GM04504 (cell line): ENCODE measurements at regions not wholly inside any gene's neighbourhood (a gene's known extent, or its start where the extent isn't known, plus 50 kb on each side); places are given as distances from the start of the nearest gene placed in this dataset.
"Not testable (repeated sequence)": the region's sequence is repeated elsewhere in the genome, so short reads cannot be mapped to it uniquely, and the experiment has no call there.

Experiments used
- DNase-seq: peaks from one replicate; pipeline ENCODE4 v3.0.0-alpha.2; 2012; ENCODE audit warnings: low read depth

DNA sequence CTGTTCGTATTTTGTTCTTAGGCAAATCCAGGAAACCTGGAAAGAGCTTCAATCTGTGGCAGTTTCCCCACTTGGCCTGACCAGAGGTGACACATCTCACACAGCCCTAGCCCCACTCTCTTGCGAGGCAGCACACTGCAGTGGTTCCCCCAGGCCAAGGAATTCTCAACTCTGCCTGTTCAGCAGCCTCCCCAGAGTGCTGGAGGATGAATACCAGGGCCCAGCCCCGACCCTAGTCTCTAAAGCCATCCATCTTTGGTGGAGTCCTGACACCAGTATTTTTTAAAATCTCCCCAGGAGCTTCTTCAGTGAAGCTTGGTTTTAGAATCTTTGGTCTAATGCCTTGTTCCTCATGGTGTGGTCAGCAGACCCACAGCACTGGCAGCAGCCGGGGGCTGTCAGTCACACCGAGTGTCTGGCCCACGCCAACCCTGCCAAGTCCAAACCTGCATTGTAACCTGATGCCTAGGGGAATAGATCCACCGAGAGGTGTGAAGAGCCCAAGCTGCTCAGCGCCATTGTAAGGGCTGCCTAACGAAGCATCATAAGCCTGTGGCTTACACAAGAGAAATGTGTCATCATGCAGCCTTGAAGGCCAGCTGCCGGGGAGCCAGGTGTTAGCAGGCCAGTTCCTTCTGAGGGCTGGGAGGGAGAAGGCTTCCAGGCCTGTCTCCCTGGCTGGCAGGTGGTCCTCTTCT lies 428.7 kb upstream of the ID2 start:
- no peak for DNase-seq

- no peak for DNase-seq
These were observed 428.1 kb upstream of the ID2 start for GRCh38 chr2:8253781-8254180.

GRCh38 chr2:8254214-8254613 lies 427.6 kb upstream of the ID2 start:
- not testable (repeated sequence) for DNase-seq

DNA sequence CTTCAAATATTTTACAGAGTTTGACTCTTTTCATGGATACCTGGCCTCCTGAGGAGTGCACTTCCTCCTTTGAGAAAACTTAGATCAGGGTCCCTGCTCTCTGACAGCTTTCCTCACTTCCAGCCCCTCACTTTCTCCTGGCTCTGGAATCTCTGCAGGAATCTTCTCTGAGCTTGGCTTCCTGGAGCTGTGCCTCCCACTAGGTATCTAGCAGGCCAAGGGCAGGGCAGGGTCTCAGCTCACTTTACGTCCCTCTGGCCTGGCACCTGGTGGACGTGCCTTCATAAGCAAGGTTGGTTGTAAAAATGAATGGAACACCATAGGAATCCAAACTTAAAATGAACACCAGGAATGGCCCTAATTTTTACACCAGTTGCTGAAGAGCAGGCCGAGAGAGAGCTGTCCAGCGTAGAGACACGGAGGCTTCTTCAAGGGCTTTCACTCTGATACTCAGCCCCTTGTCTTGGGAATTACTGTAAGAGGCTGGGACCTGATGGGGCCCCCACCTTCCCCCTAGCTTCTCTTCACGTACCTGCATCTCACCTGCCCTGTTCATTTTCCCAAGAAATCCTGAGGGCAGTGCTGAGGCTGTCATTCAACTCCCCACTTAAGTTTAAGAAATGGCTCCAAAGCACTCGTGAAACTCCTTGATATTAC lies 426.9 kb upstream of the ID2 start:
- DNase-seq, result no peak

DNA sequence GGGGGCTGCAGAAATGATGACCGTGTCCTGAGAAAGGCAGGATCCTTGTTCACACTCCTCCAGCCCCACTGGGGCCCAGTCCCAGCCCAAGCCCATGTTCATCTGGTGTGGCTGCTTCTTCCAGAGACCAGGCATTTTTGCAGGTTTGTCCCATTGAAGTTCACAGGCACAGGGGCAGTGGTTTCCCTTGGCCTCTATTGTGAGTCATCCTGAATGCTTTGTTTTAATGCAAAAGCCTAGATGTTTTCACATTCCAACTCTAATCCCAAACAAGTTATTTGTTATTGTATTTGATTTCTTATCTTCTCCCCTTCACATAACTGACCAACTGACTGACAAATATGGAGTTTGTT lies 426.4 kb upstream of the ID2 start:
- no peak for DNase-seq

GRCh38 chr2:8256905-8257304 lies 425.0 kb upstream of the ID2 start:
- DNase-seq, result no peak

DNA sequence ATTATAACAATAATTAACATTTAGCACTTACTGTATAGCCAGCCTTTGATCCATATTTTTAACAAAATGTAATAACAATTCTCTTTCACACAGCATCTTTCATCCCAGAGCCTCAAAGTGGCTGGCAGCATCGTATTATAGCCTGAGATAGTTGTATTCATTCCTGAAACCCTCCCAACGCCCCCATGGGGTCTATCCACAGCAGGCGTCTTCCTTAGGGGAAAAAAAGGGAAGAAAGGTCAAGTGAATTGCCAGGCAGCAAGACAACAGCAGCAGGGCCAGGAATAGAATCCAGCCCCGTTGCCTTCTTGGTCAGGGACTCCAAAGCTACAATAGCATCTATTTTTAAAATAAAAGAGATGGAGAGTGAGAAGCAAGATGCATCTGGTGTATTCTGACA lies 424.4 kb upstream of the ID2 start:
- no peak for DNase-seq

- DNase-seq, result no peak
These were observed 423.4 kb upstream of the ID2 start for GRCh38 chr2:8258406-8258805.

DNA sequence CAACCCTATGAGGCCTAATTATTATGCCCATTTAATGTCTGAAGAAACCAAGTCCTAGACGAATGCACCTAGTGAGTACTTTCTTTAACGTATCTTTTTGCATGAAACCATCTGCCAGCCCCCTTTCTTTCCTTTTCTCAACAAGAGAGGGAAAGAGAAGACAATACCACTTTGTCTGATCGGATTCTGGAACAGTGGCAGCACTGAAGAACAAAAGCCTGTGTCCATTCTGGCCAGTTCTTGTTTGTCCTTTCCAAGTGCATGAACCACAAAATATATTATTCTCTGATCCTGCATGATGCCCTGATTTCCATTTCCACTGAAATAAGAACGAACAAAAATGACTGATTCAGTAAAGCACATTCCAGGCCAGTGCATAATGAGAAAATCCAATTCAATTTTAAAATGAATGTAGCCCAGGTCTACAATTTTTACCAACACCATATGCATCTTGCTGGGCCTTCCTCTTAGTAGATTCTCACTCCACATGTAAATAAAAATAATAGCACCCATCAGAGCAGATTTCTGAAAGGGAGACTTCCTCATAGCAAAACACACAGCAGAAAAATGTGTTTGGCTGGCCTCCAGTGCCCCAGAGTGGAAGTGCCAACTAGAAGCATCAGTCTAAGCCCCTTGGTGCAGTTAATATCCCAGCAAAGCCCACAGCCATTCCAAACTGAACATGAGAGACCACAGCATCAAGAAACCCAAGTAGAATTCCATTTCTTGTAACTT lies 422.6 kb upstream of the ID2 start:
- no peak for DNase-seq

- no peak for DNase-seq
These were observed 422.0 kb upstream of the ID2 start for GRCh38 chr2:8259841-8260178.

GRCh38 chr2:8260213-8260612 lies 421.6 kb upstream of the ID2 start:
- DNase-seq, result no peak

- no peak for DNase-seq
These were observed 418.0 kb upstream of the ID2 start for GRCh38 chr2:8263901-8264300.

- DNase-seq, result no peak
These were observed 416.9 kb upstream of the ID2 start for GRCh38 chr2:8264981-8265380.

DNA sequence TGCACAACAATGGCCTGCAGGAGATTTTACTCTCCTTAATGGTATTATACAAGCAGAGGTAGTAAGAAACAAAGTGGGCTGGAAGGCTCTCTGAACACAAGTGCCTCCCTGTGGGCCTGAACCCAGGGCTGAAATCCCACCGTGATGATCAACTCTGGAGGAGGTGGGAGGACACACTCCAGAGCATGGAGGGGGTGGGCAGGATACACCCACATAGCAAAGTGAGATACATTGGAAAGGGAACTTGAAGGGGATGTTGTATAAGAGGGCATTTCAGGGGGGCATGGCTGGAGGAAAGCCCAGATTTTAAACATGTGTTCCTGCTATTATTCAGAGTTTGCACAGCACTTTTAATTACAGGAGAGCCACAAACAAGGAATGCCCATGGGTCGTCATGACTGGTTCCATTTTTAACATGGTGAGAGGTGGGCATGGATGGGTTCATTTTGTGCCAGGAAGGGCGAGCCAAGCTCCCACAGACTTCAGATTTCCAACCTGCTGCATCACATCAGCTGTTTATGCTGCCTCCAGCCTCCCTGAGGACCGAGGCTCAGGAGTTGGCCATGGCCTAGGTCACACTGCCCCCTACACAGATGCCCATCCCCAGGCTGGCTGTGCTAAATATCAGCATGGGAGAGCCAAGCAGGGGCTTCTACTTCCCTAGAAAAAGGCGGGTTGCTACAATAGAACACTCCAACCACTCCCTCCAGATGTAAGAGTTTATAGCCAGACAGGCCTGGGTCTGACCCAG lies 416.2 kb upstream of the ID2 start:
- DNase-seq, result no peak

DNA sequence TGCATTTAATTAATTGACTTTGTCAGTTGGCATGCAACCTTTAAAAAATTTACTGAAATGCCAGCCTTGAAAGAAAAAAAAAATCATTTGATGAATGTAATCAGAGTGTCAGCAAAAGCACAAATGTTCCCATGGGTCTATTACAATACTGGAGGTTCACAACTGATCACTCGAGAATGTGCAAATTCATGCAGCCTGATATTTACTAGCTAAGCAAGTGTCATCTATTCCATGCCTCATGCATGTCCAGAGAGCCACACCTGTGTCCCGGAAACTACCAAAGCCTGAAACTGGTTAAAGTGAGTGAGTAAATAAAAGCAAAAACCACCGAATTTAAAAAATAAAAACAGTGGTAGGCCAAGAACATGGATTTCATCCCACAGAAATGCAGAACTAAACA lies 415.3 kb upstream of the ID2 start:
- no peak for DNase-seq

- DNase-seq, result no peak
These were observed 414.8 kb upstream of the ID2 start for GRCh38 chr2:8267048-8267447.

GRCh38 chr2:8267721-8268120 lies 414.1 kb upstream of the ID2 start:
- no peak for DNase-seq

DNA sequence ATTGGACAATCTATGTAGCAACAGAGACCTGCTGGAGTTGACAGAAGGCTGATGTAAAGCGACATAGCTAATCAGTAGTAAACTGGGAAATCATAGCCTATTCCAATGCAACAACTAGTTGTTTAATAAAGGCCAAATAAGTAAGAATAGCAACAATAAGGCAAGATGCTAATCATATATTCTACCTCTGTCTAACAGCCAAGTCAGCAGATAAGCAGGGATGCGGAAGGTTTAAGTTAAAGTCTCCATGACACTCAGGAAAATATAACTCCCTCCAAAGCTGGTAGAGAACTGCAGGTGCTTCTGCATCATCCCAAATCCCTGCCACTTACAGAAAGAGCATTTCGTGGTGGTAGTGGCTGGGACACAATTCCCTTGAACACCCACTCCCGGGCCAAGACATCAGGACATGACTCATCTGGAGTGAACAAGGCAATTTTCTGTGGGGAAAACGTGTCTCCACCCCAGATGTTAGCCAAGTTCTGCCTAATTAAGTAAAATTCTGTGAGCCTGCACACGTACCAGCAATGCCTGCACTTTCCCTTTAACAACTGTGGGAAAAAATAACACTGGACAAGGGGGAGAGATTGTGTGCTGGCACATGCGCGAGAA lies 413.6 kb upstream of the ID2 start:
- peak; percentile 17 for DNase-seq

DNA sequence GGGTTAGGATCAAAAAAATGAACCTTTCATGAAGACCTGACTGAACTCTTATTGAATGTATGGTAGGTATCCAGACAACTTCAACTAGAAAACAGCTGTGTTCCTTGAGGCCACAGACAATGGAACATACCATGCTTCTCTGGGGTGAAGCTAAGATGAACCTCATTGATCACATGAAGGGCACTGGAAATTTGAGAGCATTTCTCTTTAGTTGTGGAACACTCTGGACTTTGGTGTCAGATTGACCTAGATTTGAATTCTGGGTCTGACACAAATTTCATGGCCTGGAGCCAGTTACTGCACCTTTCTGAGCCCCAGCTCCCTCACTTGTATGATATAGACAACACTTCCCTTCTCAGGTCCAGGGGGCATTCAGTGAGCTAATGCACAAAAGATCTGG lies 411.2 kb upstream of the ID2 start:
- DNase-seq, result no peak

DNA sequence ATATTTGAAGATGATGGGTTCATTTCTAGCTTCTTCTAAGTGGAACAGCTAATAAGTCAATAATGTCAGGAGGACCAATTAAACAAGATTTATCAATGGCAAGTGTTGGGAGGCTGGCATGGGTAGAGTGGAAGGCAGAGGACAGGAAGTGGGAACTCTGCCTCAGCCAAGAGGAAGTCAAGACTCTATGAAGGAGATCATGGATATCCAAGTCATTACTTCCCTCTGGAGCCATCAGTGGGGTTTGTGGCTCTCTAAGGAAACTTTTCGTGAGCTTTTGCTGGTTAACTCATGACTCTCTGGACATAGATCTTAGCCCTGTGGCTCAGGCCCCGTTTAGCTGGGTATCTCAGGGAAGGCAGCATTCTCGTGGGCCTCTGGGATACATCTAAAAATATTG lies 410.4 kb upstream of the ID2 start:
- DNase-seq, result no peak

DNA sequence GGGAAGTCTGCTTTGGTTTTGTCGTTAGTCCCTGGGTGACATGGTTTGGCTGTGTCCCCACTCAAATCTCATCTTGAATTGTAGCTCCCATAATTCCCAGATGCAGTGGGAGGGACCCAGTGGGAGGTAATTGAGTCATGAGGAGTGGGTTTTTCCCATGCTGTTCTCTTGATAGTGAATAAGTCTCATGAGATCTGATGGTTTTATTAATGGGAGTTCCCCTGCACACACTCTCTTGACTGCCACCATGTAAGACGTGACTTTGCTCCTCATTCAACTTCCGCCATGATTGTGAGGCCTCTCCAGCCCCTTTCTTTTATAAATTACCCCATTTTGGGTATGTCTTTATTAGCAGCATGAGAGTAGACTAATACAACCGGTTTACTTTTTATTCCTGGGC lies 405.8 kb upstream of the ID2 start:
- no peak for DNase-seq

GRCh38 chr2:8277921-8278571 lies 403.8 kb upstream of the ID2 start:
- no peak for DNase-seq
